Ovary (tissue), 7 donors: ENCODE measurements at regions not wholly inside any gene's neighbourhood (a gene's known extent, or its start where the extent isn't known, plus 50 kb on each side); places are given as distances from the start of the nearest gene placed in this dataset.

ENCODE experiments used
- DNase-seq, 5 donors: peaks; one replicate each; pipeline ENCODE4 v3.0.0-alpha.2; 2019 to 2020
- H3K27ac ChIP-seq, 2 donors: fragments of 200-600 bp; one replicate each; pipeline versions ENCODE4 v1.5.1 to v1.8.0; 2019 to 2022
- H3K27me3 ChIP-seq: fragments of 200-600 bp; one replicate; pipeline ENCODE4 v1.8.0; 2022
- H3K36me3 ChIP-seq: fragments of 200-600 bp; sonication (generic); one replicate; pipeline ENCODE4 v1.5.1; 2019
- H3K4me1 ChIP-seq: one replicate; pipeline ENCODE4 v1.8.1; 2013; ENCODE audit warnings: mild to moderate bottlenecking, moderate library complexity; ENCODE audit not compliant: insufficient read depth
- H3K4me3 ChIP-seq: fragments of 200-600 bp; sonication (generic); one replicate; pipeline ENCODE4 v1.5.1; 2017
- H3K9me3 ChIP-seq, 2 donors: fragments of 200-600 bp in 1 of 2; sonication (generic) in 1 of 2; one replicate each; pipeline versions ENCODE4 v1.5.1 to v1.8.1; 2013 to 2019; ENCODE audit warnings: mild to moderate bottlenecking in 1 of 2, moderate library complexity in 1 of 2
- CTCF ChIP-seq, 3 donors: fragments of 450-650 bp in 2 of 3; fragments of 200-600 bp in 1 of 3; IDR thresholded peaks; one replicate each; pipeline versions ENCODE4 v1.5.1 to v1.8.0; 2016 to 2022; ENCODE audit warnings: antibody characterized with exemption in 3 of 3, mild to moderate bottlenecking in 1 of 3
- EP300 ChIP-seq: sonication (generic); formaldehyde crosslinking; IDR thresholded peaks from one replicate; pipeline ENCODE4 v1.6.1; 2017; ENCODE audit warnings: antibody characterized with exemption
- POLR2A ChIP-seq: fragments of 450-650 bp; IDR thresholded peaks from one replicate; pipeline ENCODE4 v1.6.1; 2017; ENCODE audit warnings: antibody characterized with exemption, mild to moderate bottlenecking, moderate library complexity
- WGBS, 3 donors: extraction: QIAGEN DNeasy Blood & Tissue Kit in 1 of 3; methylation state at CpG; one replicate each; pipeline versions ENCODE4 v1.1.5 to v1.1.7; 2013 to 2017; 5-methylcytosine and 5-hydroxymethylcytosine counted together
- intact Hi-C, 4 donors: fragments of 100-400 bp; cut with DNase I; formaldehyde crosslinking; loops; one replicate each; pipeline versions ENCODE4 v1.11.0 to v1.15.1; 2022 to 2023
- donor health status: DM: no; HTN: no; CAD: no; lungs with moderate emphysema.
- donor health status: DM: no; HTN: no; CAD: no.
- donor health status: Bipolar disorder and iron deficiency.
- donor health status: DM: no; HTN: no; CAD: no.
- donor health status: DM: yes; HTN: yes; CAD: no.

- Histone ChIP-seq H3K4me3 (no peak overlapping the region), H3K4me1 (no peaks in the 10 kb centered on the region), H3K27me3 (no peaks in the 10 kb centered on the region), H3K27ac (no peak overlapping the region), H3K9me3 (no peaks in the 10 kb centered on the region), H3K36me3 (no peaks in the 10 kb centered on the region)
- intact Hi-C loops = loop anchor here in 1 of 4 donors (5.0 kb wide), 1 partner anchor 1034 kb away; no protein-coding TSS in a partner anchor
- TF ChIP-seq EP300 (no peak), CTCF (IDR thresholded peaks at IDR 0.05) (no peak), POLR2A (no peak)
- DNase-seq = no peak
- 71 to 81% (median 79%) methylated on average over 3 of the region's 3 CpGs for WGBS, 3 donors
Measured at GRCh38 chr18:24868311-24868710, 407.9 kb downstream of the HRH4 start.

- Histone ChIP-seq H3K36me3 (no peaks in the 10 kb centered on the region), H3K4me3 (no peak overlapping the region), H3K4me1 (no peaks in the 10 kb centered on the region), H3K27me3 (no peaks in the 10 kb centered on the region), H3K27ac (no peak overlapping the region), H3K9me3 (no peaks in the 10 kb centered on the region)
- DNase-seq = no peak
- intact Hi-C loops = loop anchor here in 1 of 4 donors (5.0 kb wide), 1 partner anchor 1034 kb away; no protein-coding TSS in a partner anchor
- TF ChIP-seq EP300 = no peak
- no peak for TF ChIP-seq CTCF (IDR thresholded peaks at IDR 0.05)
- no peak for TF ChIP-seq POLR2A
- WGBS, 3 donors = 29 to 39% (median 31%) methylated on average over 4 of the region's 4 CpGs
Measured at GRCh38 chr18:24868760-24869237, 408.4 kb downstream of the HRH4 start.

- Histone ChIP-seq H3K36me3 (no peaks in the 10 kb centered on the region), H3K9me3 (no peaks in the 10 kb centered on the region), H3K27me3 (no peaks in the 10 kb centered on the region), H3K4me3 (no peak overlapping the region), H3K4me1 (no peaks in the 10 kb centered on the region), H3K27ac (no peak overlapping the region)
- intact Hi-C loops = loop anchor here in 1 of 4 donors (5.0 kb wide), 1 partner anchor 1033 kb away; no protein-coding TSS in a partner anchor
- TF ChIP-seq CTCF (IDR thresholded peaks at IDR 0.05) = no peak
- TF ChIP-seq POLR2A = no peak
- DNase-seq = no peak
- WGBS, 3 donors = 54 to 94% (median 88%) methylated on average over 3 of the region's 3 CpGs
Measured at GRCh38 chr18:24869285-24869684, 408.8 kb downstream of the HRH4 start.

GRCh38 chr18:24875286-24875685, 414.8 kb downstream of the HRH4 start:
- Histone ChIP-seq H3K27me3 (no peaks in the 10 kb centered on the region), H3K4me3 (no peak overlapping the region), H3K36me3 (no peaks in the 10 kb centered on the region), H3K4me1 (peaks cover 1% of the 10 kb centered on the region), H3K27ac (no peak overlapping the region), H3K9me3 (no peaks in the 10 kb centered on the region)
- WGBS, 3 donors = 78 to 82% (median 81%) methylated on average over 3 of the region's 3 CpGs
- intact Hi-C loops = loop anchor here in 3 of 4 donors (10.0 kb wide), 3 partner anchors 480 to 1020 kb away; partner anchors contain the start of gene ZNF521 (in 2 of the 3)
- no peak for DNase-seq
- TF ChIP-seq EP300 (no peak), CTCF (IDR thresholded peaks at IDR 0.05) (no peak), POLR2A (no peak)
